ENCODE measurements at regions not wholly inside any gene's neighbourhood (a gene's known extent, or its start where the extent isn't known, plus 50 kb on each side); places are given as distances from the start of the nearest gene placed in this dataset.
A peak's percentile ranks its signal among the peaks of the same experiment; 100 is the strongest.
"Not testable (repeated sequence)": the region's sequence is repeated elsewhere in the genome, so short reads cannot be mapped to it uniquely, and the experiment has no call there.

DNA sequence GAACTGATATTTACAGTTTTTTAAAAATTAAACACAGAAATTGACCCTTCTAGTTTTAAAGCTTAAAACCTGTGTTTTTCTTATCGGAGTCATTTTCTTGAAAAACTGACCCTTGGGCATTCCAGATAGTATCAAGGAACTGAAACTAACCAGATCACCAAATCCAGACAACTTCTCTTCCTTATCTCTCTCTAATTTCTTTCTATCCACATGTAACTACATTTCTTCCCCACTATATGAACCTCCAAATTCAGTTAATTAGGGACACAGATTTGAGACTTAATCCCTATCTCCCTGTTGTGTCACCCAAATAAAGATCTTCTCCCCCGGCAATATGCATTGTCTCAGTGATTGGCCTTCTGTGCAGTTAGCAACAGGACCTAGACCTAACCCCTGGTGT lies 1643.0 kb upstream of the CDH6 start:
- no peak for DNase-seq

DNA sequence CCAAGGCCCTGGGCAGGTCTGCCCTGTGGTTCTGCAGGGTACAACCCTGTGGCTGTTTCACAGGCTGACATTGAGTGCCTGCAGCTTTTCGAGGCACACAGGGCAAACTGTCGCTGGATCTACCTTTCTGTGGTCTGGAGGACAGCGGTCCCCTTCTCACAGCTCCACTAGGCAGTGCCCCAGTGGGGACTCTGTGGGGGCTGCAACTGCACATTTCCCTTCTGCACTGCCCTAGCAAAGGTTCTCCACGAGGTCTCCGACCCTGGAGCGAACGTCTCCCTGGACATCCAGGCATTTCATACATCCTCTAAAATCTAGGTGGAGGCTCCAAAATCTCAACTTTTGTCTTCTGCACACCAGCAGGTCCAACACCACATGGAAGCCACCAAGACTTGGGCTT lies 1645.2 kb upstream of the CDH6 start:
- DNase-seq = no peak

DNA sequence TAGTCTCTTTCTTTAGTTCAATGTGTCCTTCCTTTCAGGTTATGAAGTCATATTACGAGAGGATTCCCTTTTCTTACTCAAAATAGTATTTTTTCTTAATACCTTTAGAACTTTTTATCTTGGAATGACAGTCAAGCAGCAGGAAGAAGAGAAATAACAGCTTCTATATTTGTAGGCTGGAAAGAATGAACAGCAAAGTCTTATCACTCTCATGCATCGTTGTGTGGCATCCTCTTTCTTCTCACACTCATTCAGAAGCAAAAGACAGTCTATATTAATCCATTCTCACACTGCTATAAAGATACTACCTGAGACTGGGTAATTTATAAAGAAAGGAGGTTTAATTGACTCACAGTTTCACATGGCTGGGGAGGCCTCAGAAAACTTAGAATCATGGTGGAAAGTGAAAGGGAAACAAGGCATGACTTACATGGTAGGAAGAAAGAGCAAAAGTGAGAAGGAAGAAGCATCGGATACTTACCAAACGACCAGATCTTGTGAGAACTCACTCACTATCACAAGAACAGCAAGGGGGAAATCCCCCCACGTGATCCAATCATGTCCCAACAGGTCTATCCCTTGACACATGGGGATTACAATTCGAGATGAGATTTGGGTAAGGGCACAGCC lies 1646.1 kb upstream of the CDH6 start:
- DNase-seq = peak; percentile 51

DNA sequence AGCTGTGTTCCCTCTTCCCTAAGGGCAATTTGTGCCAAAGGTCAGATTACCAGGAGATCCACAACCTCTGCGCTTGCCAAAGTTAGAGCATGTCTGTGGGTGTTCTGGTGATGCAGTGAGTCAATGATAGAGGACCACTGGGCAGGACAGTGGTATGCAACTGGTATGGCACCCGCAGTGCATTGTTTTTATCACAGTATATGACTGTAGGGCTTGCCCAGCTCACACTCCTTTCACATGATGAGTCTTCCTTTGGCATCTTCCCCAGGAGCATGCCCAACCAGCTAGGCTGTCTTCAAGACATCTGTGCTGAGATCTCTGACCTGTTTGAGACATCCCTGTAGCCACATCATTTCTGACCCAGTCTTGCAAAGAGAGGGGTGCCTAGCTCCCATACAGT lies 1650.0 kb upstream of the CDH6 start:
- no peak for DNase-seq

DNA sequence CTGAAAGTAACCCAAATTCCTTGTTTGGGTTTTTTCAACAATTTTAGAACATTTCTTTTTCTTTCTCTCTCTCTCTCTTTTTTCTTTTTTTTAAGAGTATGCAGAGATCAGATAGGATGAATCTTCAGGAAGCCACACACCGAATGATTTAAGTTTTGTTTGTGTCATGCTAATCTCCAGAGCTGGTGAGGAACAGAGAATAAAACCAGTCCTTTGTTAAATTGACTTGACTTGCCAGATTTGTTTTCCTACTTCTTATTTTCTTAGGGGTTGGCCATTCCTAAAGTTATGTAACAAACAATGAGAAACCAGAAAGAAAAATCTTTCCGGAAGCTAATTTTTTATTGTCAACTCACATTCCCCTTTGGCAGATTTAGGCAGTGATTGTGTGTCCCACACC lies 1669.3 kb upstream of the CDH6 start:
- DNase-seq = no peak

DNA sequence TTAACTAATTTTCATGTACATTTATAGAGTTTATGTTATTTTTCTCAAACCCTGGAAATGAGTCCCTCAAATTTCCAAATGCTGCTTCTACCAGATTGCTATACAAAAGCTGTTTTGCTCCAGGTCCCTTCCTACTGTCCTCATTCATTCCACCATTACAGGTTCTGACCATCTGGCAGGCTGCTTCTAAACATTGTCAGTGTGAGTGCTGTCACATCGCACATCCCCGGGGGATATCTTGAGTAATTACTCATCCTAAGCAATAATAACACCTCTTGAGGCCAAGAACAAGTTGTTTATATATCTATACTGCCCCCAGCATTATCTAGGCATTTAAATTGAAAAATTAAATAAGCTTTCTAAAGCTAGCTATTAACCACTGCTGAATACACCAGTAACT lies 1675.3 kb upstream of the CDH6 start:
- DNase-seq = no peak

DNA sequence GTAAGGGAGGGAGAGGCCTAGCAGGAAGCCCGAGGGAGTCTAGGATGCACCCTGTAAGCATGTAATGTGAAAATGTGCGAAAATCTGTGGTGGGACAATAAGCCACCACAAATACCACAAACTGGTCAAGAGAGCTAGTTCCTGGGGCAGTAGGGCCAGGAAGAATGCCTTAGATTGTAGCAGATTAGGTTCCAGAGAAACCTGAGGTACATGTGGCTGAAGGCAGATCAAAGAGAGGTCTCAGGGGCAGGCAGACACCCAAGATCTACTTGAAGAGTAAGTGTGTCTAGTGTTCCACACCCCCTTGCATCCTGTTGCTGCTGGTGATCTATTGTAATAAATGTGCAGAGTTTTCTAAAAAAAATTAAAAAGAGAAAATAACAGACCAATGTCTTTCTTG lies 1677.3 kb upstream of the CDH6 start:
- no peak for DNase-seq

DNA sequence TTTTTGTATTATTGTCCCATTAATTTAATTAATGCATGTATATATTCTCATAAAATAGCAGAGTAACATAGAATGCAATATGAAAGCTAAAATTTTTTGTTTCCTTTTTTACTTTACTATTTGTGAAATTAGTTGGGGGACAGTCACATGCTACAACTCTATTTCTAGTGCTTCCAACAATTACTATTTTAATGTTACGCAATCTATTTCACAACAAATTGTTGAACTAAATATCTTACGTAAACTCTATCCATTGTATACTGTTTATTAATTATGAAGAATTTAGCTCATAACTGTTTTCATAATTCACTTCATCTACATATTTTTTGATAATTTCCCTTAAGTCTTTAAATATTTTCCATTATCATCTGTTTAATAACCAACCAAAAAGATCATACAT lies 1685.4 kb upstream of the CDH6 start:
- no peak for DNase-seq

DNA sequence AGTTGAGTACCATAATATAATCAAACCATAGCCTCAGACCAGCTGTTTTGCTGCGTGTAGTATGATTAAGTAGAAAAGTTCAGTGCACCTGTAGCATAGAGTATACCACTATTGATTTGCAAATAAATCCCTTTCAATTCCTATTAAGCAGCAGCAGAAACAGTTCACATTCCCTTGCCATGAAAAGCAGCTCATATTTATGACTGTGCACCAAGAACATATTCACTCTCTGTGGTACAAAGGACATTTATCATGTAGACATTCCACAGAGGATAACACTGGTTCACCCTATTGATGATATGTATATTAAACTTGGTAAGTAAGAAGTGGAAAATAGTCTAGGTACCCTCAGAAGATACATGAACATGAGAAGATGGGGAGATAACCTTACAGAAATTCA lies 1689.1 kb upstream of the CDH6 start:
- DNase-seq = no peak

DNA sequence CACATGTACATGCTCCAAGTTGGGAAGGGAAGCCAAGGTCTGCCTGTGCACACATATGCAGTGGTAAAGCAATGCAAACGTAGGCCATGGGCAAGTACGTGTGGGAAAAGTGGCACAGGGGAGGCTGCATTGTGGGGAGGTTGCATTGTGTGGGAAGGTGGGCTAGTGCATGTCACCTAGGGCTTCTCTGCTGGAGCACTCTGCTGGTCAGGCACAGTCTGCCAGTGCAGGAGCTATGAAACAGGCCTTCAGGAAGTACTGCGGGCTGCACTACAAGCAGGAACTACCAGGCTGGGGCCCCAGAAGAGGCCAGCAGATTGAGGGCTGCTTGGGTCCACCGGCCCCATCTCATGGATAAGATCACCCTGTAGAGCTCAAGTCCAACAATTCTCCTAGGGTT lies 1694.6 kb upstream of the CDH6 start:
- no peak for DNase-seq

DNA sequence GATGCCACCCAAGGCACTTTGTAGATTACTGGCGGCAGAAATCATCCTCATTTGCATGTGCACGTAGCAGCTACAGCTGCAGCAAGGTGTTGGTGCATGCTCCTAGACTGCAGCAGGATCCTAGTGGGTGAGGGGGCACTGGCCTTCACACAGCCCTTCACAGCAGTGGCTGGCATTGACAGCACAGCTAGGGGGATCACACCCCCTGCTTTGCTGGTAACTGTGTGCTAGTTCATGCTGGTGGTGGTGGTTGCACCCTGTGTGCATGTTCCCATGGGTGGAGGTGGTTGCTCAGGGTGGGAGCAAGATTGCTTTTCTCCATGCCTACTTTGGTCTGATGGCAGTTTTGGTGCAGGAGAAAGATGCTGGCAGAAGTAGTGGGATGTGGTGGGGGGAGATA lies 1695.1 kb upstream of the CDH6 start:
- DNase-seq = no peak

DNA sequence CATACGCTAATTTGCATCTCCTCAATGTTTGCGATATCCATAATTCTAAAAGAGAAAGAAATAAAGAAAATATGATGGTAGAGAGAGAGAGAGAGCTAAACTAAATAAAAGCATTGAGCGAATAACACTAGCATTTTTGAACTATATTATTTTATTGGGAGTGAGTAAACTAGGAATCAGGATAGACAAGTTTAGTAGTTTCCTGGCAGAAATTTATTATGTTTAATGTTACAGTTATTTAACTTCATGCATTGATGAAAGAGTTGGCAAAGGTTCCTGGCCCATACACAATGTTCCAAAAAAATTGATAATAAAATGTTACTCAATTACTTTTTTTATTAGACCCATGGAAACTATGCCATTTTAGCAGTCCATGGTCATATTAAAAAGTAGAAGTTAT lies 1708.2 kb upstream of the CDH6 start:
- DNase-seq = no peak

DNA sequence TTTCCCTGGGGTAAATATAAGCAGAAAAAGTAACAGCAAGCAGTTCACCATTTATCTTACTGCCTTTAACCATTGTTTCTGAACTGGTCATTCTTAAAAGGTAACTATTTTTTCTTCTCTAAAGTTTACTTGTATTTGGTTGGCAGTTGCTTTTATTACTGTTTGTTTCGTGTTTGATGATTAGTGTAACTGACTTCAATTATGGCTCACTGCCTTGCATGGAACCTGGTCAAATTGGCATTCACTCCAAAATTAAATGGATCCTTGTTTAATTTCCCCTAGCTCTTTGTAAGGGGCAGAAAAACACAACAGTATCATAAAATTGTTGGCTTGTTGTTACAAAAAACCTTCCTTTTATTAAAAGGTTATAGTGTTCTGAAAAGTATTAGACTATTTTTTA lies 1723.9 kb upstream of the CDH6 start:
- DNase-seq = no peak

DNA sequence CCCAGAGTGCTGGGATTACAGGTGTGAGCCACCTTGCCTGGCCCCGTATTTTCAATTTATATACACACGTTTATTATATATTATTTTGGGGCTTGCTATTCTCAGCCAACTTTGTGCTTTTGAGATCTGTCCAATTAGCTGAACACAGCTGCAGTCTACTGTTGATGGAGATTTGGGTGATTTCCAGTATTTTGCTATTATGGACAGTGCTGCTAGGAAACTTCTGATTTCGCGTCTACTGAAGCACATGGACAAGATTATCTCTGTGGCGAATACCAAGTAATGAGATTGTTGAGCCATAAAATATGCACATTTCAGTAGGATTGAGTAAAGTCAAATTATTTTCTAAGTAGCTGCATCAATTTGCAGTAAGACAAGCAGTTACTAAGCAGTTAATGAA lies 1731.2 kb upstream of the CDH6 start:
- DNase-seq = no peak

DNA sequence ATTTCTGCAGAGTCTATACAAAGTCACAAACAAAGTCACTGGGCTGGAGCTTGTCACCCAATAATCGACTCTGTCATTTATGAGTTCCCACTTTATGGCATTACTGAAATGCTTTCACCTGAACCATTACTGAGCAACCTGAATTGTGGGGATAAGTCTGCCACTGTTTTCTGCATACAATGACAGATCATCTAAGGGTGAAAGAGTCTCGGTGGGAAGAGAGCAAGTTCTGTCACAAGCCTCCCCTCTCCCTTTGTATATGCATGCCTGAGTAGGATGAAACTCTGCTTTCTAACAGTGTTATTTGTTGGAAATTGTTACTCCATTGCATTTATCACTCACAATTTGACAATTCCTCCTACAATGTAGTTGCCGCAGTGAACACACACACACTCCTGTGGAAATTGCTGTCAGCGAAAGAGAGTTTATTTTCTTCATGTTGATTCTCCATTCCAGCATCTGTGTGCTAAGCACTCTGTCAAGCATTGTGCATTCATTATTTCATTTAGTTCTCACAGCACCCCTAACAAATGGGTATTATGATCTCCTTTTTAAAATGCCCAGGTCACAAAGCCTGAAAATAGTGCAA lies 1732.4 kb upstream of the CDH6 start:
- no peak for DNase-seq

DNA sequence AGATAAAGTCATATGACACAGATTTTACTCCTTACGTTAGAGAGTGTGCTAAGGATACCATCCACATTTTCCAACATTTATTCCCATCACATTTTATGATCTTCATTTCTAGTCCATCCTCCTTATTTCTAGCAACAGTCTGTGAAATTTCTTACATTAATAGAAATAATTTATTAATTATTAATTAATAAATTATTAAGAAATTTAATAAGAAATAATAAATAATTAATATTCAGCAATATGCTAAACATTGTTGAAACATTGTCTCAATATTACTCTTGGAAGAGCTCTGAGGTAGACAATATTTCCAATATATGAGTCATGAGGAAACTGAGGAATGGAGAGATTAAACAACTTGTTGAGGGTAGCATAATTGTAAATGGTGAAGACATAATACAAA lies 1742.5 kb upstream of the CDH6 start:
- not testable (repeated sequence) for DNase-seq

DNA sequence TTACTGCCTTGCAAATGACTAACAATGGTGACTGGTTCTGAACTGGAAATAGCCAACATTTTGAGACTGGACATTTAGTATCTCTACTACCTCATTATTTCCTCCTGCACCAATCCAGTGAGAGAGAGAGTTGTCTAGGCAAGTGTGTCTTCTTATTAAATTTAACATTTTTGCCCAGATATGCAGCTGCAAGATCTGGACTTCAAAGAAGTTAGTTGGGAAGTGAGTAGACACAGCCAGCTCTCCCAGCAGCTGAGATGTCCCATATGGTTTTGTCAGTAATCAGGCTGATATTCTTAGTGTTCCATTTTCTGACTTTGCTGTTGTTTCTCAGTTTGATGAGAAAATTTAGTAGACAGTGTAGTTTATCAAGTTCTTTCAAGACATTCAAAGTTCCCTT lies 1778.8 kb upstream of the CDH6 start:
- no peak for DNase-seq

DNA sequence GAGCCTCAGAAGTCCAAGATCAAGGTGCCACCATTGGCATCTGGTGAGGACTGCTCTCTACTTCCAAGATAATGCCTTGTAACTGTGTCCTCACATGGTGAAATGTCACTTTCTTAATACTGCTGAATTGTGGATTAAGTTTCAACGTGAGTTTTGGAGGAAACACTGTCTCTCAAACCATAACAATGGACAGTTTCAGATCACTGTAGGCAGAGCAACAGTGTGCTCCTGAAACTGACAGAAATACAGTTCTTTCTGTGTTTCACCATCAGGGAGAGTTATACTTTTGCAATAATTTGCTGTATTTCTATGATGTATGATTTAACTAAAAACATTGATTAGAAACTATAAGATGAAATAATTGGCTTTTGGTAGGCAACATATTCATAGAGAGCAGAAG lies 1780.5 kb upstream of the CDH6 start:
- DNase-seq = no peak

DNA sequence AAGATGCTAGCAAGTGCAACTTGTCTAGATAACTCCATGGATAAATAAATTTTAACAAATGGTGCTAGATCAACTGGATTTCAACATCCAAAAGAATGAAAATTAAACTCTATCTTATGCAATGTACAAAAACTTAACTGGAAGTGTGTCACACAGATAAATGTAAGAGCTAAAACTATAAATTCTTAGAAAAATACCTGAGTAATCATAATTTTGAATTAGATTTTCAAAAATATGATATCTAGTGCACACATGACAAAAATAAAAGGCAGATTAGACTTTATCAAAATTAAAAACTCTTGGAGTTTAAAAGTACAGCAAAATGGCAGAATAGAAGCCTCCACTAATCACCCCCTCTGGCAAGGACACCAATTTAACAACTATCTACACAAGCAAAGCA lies 1791.2 kb upstream of the CDH6 start:
- no peak for DNase-seq

DNA sequence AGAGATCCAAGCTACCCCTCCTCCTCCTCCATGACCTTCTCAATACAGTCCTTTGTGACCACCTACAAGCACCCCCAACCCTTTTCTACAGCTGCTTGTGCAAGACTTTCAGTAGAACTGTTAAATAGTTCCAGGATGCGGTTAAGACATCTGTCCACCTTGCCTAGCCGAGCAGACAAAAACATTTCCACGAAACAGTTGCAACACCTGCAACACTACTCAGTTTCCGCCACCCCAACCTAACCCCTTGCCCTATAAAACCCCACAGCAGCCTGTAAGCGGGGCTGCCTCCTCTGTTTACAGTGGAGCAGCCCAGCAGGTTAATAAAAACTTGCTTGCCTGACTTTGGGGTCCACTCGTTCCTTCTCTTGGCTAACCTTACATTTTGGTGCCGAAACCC lies 1803.5 kb upstream of the CDH6 start:
- DNase-seq = no peak

DNA sequence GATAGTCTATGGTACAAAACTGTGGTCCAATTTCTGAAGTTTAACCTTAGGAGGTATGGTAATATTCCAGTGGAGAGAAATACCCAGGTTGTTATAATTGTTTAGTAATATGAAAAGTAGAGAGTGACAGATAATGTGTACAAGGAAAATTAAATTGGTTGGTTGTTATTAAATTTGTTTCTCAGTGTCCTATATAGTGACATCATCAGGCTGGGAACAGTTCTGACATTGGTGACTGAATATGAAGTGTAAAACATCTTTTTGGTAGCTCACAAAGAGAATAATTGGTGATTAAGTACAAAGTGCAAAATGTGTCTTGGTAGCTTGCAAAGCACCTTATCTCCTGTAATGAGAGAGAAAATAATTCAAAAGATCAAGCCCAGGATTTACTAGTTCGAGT lies 1806.1 kb upstream of the CDH6 start:
- DNase-seq = no peak

DNA sequence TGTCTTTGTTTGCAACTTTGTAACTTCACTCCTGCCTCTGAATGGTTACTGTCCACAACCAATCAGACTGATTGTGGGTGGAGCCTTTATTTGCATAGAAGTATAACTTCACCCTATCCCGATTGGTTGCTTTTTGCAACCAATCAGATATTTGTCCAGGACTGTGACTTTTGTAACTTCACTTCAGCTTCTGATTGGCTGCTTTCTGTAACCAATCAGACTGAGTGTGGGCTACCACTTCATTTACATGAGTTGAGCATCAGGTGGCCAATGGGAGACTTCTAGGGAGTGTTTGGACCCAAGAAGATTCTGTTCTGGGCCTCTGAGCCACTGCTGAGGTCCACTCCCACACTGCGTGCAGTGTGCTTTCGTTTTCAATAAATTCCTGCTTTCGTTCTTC lies 1810.7 kb upstream of the CDH6 start:
- DNase-seq = no peak

DNA sequence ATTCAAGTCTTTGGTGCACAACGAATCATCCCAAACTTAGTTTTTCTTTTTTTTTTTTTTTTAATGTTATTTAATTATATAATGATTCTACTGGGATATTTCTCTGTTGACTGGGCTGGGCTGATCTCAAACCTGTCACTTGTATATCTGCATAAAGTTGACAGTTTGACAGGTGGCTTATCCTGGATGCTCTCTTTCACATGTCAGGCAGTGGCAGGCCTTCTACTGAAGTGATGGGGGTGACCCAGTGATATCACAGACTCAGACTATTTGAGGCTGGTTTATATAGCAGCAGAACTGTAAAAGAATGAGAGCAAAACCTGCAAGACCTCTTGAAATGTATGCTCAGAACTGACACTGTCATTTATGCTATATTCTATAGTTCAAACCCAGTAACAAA lies 1813.5 kb upstream of the CDH6 start:
- DNase-seq = no peak

DNA sequence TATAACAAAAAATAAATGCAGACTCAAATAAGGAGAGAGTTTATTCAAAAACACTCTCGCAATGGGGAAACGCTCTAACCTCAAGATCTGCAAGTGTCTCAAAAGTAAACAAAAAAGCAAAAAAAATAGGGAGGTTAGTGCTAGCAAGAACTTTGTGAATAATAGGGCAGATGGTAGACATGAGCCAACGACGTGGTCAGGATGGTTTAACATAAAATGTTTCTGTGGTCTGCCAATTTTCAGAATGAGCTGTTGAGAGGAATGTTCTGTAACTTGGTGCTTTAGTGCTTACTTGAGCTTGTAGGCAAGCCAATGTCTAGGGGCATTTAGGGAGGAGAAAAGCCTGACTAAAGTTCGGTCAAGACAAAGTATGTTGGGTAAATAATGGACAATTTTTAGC lies 1813.9 kb upstream of the CDH6 start:
- DNase-seq = no peak

DNA sequence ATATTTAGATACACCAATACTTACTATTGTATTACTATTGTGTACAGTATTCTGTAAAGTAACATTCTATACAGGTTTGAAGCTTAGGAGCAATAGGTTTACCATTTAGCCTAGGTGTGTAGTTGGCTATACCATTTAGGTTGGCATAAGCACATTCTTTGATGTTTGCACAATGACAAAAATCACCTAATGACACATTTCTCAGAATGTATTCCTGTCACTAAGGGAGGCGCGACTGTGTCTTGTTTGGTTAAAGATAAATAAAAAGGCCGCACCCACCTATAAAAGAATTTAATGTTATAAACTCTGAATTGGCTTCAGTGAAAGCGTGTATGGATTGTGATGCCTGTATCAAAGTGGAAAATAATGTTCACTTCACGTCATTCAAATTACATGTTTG lies 1815.4 kb upstream of the CDH6 start:
- no peak for DNase-seq

DNA sequence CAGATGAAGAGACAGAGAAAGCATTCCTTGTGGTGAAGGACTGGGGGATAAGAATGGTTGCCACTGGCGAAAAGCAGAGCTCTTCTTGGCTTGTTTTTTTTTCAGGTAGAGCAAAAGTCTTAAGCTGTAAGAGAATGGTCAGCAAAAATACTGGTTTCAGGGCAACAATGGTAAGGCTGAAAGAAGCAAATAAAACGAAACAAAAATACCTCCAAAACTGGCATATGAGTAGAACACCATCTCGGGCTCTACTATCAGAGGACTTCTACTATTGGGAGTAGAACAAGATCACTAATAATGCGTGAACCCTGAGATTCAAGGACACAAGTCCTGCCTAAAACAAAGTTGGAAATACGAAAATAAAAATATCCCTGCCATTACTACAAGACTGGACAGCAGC lies 1823.2 kb upstream of the CDH6 start:
- DNase-seq = no peak
